ENCODE measurements at regions not wholly inside any gene's neighbourhood (a gene's known extent, or its start where the extent isn't known, plus 50 kb on each side); places are given as distances from the start of the nearest gene placed in this dataset.

- TF ChIP-seq EZH2 (IDR thresholded peaks at IDR 0.05; ENCODE audit: borderline replicate concordance, insufficient read depth, low read depth, low read length, poor library complexity, severe bottlenecking) = no peak
- TF ChIP-seq, protein P1, sequence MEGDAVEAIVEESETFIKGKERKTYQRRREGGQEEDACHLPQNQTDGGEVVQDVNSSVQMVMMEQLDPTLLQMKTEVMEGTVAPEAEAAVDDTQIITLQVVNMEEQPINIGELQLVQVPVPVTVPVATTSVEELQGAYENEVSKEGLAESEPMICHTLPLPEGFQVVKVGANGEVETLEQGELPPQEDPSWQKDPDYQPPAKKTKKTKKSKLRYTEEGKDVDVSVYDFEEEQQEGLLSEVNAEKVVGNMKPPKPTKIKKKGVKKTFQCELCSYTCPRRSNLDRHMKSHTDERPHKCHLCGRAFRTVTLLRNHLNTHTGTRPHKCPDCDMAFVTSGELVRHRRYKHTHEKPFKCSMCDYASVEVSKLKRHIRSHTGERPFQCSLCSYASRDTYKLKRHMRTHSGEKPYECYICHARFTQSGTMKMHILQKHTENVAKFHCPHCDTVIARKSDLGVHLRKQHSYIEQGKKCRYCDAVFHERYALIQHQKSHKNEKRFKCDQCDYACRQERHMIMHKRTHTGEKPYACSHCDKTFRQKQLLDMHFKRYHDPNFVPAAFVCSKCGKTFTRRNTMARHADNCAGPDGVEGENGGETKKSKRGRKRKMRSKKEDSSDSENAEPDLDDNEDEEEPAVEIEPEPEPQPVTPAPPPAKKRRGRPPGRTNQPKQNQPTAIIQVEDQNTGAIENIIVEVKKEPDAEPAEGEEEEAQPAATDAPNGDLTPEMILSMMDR (IDR thresholded peaks at IDR 0.05) = no peak
Measured at GRCh38 chr2:121133551-121134319, 151.3 kb downstream of the TFCP2L1 start.

Data from B cell (primary cell).